Left colon (tissue), 2 donors: ENCODE measurements at regions not wholly inside any gene's neighbourhood (a gene's known extent, or its start where the extent isn't known, plus 50 kb on each side); places are given as distances from the start of the nearest gene placed in this dataset.

Experiments used
- ATAC-seq: fragments of 200-7000 bp; cut with Tn5 transposase; one replicate; pipeline ENCODE4 v1.9.1; 2020; ENCODE audit warnings: mild to moderate bottlenecking, moderate library complexity
- DNase-seq, 2 donors: peaks; one replicate each; pipeline ENCODE4 v3.0.0-alpha.2; 2020
- intact Hi-C, 2 donors: fragments of 100-400 bp; cut with DNase I in 1 of 2; cut with micrococcal nuclease in 1 of 2; formaldehyde crosslinking; loops; one replicate each; pipeline versions ENCODE4 v1.11.2 to v1.14.0; 2022; cut with DNase I, micrococcal nuclease
- donor health status: DM: no; HTN: no; CAD: no.
- donor health status: DM: yes; HTN: yes; CAD: no.

DNA sequence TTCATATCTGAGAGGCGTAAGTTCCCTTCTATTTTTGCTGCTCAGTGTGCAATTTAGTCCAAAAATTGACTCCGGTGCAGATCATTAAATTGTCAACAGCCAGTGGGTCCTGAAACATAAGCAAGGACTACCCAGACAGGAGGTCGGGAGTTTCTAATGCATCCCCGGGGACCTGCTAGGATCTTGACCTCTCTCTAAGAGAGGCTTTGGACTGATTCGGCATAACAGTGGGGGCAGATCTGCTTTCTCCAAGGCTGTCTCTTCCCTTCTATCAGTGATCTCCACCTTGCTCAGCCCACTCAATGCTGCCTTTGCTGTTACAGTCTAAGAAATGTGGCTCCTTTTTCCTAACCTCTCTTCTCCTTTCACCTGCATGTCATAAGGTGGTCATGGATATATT lies 199.1 kb upstream of the NRP1 start:
- intact Hi-C loops: no loop called here
- ATAC-seq (no peak), DNase-seq (no peak)

DNA sequence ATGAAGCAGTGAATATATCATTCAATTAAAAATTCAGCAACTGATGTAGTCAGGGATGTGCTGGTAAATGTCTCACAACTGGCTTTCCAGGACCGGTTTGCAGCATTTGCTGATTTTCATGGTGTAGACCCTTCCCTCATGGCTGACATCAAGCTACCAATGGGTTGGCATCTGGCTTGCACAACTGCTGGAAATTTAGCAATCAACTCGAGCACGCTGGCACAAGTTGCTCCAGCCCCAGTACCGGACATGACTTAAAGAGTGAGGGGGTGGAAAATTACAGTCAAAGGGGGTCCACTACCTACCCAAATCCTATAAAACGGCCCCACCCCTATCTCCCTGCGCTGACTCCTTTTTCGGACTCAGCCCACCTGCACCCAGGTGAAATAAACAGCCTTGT lies 198.4 kb upstream of the NRP1 start:
- ATAC-seq (no peak), DNase-seq (no peak)
- intact Hi-C loops: no loop called here

DNA sequence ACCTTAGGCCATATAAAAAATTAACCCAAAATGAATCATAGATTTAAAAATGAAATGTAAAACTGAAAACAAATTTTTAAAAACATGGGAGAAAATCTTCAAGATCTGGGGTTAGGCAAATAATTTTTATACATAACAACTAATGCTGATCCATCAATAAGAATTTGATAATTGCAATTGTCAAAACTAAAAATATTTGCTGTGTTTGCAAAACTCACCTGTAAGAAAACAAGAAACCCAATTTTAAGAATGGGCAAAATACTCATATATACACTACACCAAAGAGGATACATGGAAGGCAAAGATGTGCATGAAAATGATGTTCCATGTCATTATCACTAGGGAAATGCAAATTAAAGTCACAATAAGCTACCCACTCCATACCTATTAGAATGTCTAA lies 194.8 kb upstream of the NRP1 start:
- ATAC-seq: no peak
- intact Hi-C loops: no loop called here
- DNase-seq: no peak

- ATAC-seq (no peak), DNase-seq (no peak)
- intact Hi-C loops: no loop called here
These were observed 190.5 kb upstream of the NRP1 start for GRCh38 chr10:33524966-33525365.

DNA sequence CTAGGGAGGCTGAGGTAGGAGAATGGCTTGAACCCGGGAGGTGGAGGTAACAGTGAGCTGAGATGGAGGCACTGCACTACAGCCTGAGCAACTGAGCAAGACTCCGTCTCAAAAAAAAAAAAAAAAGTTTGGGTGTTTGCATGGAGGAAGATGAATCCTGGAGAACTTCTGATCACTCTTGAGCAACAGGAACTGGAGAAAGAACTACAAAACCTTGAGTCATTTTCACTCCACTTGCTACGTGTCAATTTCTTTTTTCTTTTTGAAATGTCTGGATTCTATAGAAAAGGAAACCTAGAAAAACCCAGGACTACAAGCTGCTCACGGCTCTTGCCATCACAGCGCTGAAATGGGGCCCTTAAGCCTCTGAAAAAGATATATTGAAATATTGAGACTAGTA lies 189.6 kb upstream of the NRP1 start:
- no peak for ATAC-seq
- no peak for DNase-seq

GRCh38 chr10:33523236-33523792 lies 188.8 kb upstream of the NRP1 start:
- DNase-seq (no peak), ATAC-seq (no peak)
- intact Hi-C loops: no loop called here

More for the DNA sequence above, 189.6 kb upstream of the NRP1 start:
- intact Hi-C loops: no loop called here

- intact Hi-C loops: no loop called here
- DNase-seq: no peak
- no peak for ATAC-seq
These were observed 187.4 kb upstream of the NRP1 start for GRCh38 chr10:33521904-33522303.

DNA sequence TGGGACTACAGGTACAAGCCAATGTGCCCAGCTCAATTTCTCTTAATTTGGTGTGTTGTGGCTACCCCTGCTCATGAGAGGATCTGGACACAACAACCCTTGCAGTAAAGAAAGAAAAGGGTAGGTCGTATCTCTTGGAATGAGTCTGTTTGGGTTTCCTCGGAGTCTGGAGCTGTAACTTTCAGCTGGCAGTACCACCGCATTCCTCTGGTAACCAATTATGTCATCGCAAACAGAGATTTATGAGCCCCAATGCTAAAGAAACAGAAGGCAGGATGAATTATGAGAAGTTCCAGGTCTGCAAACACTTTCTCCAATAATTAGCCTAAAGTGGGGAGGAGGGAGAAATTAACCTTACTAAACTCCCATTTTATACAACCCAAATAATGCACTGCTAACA lies 186.6 kb upstream of the NRP1 start:
- no peak for ATAC-seq
- intact Hi-C loops: no loop called here
- DNase-seq: no peak

- no peak for DNase-seq
- no peak for ATAC-seq
- intact Hi-C loops: no loop called here
These were observed 185.8 kb upstream of the NRP1 start for GRCh38 chr10:33520223-33520622.

- ATAC-seq (no peak), DNase-seq (no peak)
- intact Hi-C loops: no loop called here
These were observed 184.8 kb upstream of the NRP1 start for GRCh38 chr10:33519130-33519860.

- DNase-seq: no peak
- intact Hi-C loops: no loop called here
- no peak for ATAC-seq
These were observed 175.7 kb upstream of the NRP1 start for GRCh38 chr10:33510206-33510605.

DNA sequence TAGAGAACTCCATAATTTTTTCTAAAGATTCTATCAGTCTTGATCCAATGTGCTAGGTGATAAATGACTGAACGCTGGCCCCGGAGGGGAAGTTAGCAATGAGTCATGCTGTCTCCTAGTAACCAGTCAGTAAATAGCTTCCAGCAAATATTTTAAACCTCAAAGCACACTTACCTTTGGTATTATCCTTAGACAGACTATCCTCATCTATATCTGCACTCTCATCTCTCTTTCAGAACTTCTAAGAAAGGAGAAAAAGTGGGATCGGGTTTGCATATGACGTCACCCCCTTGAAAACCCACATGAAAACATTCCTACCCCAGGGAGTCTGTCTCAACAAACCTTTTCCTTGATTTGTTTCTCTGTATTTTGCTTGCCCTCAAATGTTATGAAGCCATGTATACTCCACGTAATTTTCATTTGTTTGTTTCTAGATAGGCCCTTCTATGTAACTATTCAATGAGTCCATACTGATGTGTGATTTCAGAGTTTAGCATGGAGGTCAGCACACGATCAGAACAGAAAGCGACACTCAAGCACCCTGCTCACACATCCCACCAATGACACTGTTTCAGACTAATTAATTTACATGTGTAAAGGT lies 174.9 kb upstream of the NRP1 start:
- intact Hi-C loops: no loop called here
- DNase-seq: peak in 1 of 2 donors; percentile 14
- peak; percentile 60 for ATAC-seq

GRCh38 chr10:33507662-33508425 lies 173.4 kb upstream of the NRP1 start:
- intact Hi-C loops: no loop called here
- DNase-seq: no peak
- no peak for ATAC-seq

- DNase-seq (no peak), ATAC-seq (no peak)
- intact Hi-C loops: no loop called here
These were observed 172.6 kb upstream of the NRP1 start for GRCh38 chr10:33506838-33507661.

DNA sequence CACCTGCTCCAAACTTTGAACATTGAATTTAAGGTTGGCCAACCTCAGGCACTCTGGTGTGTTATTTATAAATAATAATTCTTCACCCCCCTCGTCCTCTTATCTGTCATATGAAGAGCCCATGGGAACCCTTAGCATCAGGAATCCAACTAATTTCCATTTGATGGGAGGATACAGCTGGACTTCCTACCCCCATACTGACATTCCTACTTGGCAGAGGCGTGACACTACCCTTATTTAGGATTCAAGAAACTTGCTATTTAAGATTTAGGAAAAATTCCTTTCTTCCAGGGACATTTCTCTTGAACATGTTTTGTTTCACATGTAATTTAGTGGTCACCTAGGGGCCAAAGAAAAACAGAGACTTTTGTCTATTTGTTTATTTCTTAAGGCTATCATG lies 171.9 kb upstream of the NRP1 start:
- intact Hi-C loops: no loop called here
- DNase-seq (no peak), ATAC-seq (no peak)

DNA sequence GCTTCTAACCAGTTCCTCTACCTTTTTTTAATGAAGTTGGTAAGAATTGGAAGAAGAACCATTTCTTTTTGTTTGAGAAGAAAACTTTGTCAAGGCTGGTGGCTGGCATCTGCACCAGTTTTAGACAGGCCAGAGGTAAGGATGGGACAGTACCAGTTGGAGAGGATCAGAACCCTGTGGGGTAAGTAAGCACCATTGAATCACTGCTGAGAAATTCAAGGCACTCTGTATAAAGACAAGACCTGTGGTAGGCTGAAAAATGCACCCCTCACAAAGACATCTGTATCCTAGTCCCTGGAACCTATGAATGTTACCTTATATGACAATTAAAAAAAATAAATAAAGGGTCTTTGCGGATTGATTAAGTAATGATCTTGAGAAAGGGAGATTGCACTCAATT lies 166.7 kb upstream of the NRP1 start:
- DNase-seq: no peak
- intact Hi-C loops: no loop called here
- ATAC-seq: no peak

DNA sequence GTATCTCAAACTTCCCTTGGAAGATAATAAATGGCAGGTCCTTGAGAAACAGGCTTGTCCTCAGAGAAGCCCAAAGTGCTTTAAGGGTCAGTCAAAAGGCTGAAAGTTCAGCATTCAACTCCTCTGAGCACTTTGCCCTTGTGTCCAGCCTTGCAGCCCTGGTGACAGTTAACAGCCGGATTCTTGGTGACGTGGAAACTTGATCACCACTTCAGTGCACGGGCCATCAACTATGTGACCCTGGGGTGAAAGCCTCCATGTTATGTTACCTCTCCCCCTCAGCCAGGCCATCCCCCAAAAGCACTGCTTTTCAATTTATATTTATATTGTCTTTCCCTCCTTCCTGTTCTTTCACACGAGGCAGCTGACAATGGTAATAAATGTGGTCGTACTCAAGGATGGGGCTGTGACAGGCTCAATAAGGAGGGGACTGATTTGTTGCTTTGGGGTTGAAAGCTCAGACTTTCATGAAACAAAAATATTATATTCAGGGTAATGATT lies 164.0 kb upstream of the NRP1 start:
- DNase-seq (no peak), ATAC-seq (no peak)
- intact Hi-C loops: no loop called here

- DNase-seq (no peak), ATAC-seq (no peak)
- intact Hi-C loops: no loop called here
These were observed 162.9 kb upstream of the NRP1 start for GRCh38 chr10:33497338-33497737.

DNA sequence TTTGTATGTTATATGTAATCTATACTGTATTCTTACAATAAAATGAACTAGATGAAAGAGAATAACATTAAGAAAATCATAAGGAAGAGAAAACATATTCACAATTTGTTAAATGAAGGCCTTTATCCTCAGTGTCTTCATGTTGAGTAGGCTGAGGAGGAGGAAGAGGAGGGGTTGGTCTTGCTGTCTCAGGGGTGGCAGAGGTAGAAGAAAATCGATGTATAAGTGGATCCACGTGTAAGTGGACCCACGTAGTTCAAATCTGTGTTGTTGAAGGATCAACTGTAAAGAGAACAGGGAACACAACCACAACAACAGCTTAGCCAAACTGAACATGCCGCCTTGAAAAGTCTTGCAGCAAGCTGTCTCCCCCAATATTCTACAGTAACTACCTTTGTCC lies 161.6 kb upstream of the NRP1 start:
- DNase-seq: no peak
- no peak for ATAC-seq
- intact Hi-C loops: no loop called here
